OCI-LY7 (cell line): ENCODE measurements at regions not wholly inside any gene's neighbourhood (a gene's known extent, or its start where the extent isn't known, plus 50 kb on each side); places are given as distances from the start of the nearest gene placed in this dataset.

ENCODE experiments used
- EZH2phosphoT487 ChIP-seq: fragments of 200-600 bp; sonication (generic); IDR thresholded peaks from 2 replicates; pipeline ENCODE4 v1.6.1; 2018; ENCODE audit warnings: low read depth, borderline replicate concordance, mild to moderate bottlenecking, mixed run types, antibody characterized with exemption, low read length, moderate library complexity, mixed read lengths
- TF ChIP-seq, protein P1 (sequence below): fragments of 200-600 bp; sonication (generic); conservative IDR thresholded peaks from 2 replicates; pipeline ENCODE4 v1.5.1; 2014; ENCODE audit warnings: mild to moderate bottlenecking, antibody characterized with exemption, low read length, moderate library complexity, mixed read lengths

DNA sequence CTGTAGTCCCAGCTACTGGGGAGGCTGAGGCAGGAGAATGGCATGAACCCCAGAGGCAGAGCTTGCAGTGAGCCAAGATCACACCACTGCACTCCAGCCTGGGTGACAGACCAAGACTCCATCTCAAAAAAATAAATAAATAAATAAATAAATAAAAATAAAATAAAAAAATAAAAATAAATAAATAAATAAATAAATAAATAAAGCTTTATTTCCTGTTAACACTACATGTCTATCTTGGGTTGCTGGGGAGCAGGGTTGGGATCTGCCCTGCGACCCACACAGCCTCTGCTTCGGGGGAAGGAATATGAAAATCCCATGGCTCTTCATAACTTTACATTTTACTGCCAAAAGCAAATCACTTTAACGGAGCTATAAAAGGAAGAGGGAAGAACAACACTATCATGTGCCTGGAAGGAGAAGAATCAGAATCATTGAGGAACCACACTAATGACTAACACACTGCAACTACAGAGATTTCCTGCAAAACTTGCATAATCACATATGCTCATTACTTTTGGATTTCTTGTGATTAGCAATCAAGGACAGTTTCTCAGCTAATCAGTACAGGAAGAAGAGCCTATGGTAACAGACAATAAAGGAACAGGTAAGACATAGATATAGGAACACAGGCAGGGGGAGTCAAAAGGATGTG, 72.8 kb upstream of the CD55 start:
- TF ChIP-seq, protein P1, sequence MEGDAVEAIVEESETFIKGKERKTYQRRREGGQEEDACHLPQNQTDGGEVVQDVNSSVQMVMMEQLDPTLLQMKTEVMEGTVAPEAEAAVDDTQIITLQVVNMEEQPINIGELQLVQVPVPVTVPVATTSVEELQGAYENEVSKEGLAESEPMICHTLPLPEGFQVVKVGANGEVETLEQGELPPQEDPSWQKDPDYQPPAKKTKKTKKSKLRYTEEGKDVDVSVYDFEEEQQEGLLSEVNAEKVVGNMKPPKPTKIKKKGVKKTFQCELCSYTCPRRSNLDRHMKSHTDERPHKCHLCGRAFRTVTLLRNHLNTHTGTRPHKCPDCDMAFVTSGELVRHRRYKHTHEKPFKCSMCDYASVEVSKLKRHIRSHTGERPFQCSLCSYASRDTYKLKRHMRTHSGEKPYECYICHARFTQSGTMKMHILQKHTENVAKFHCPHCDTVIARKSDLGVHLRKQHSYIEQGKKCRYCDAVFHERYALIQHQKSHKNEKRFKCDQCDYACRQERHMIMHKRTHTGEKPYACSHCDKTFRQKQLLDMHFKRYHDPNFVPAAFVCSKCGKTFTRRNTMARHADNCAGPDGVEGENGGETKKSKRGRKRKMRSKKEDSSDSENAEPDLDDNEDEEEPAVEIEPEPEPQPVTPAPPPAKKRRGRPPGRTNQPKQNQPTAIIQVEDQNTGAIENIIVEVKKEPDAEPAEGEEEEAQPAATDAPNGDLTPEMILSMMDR = no peak
- TF ChIP-seq EZH2phosphoT487 = no peak
